IMR-90 (cell line): ENCODE measurements at regions not wholly inside any gene's neighbourhood (a gene's known extent, or its start where the extent isn't known, plus 50 kb on each side); places are given as distances from the start of the nearest gene placed in this dataset.

Experiments
- ATAC-seq: fragments of 200-7000 bp; cut with Tn5 transposase; 2 replicates; pipeline ENCODE4 v1.9.1; 2020; ENCODE audit warnings: low read depth, mild to moderate bottlenecking, moderate library complexity
- BruUV-seq: library from RNA; stranded (reverse); fragments of 400-500 nt; replicated peaks from 2 replicates; lab custom pipeline; 2021; lab: Mats Ljungman, UMichigan
- CTCF ChIA-PET: fragments of 300-600 bp; formaldehyde crosslinking; extraction: SDS; loops from one replicate; lab custom pipeline; 2021; ENCODE audit warnings: antibody characterized with exemption; lab: Yijun Ruan, JAX
- POLR2A ChIA-PET: fragments of 300-600 bp; sonication (Branson Sonifier 250); formaldehyde crosslinking; loops from one replicate; lab custom pipeline; 2022; ENCODE audit warnings: antibody characterized with exemption; ENCODE audit not compliant: unreplicated experiment; lab: Charles Lee
- DNase-seq: peaks from one replicate; pipeline ENCODE4 v3.0.0; 2013
- H2AFZ ChIP-seq: replicated peaks from 2 replicates; pipeline ENCODE3; 2013; ENCODE audit warnings: low read length, mild to moderate bottlenecking; ENCODE audit not compliant: poor library complexity
- H2AK5ac ChIP-seq: 2 replicates; pipeline ENCODE4 v1.6.1; 2013; ENCODE audit warnings: low read depth, low read length, inconsistent platforms
- H2AK9ac ChIP-seq: replicated peaks from 2 replicates; pipeline ENCODE3; 2013; ENCODE audit warnings: mild to moderate bottlenecking, low read depth, low read length, moderate library complexity; ENCODE audit not compliant: poor library complexity
- H2BK120ac ChIP-seq: 2 replicates; pipeline ENCODE4 v1.6.1; 2013; ENCODE audit warnings: low read depth, low read length, inconsistent platforms
- H2BK15ac ChIP-seq: 3 replicates; pipeline ENCODE4 v1.6.1; 2013; ENCODE audit warnings: low read depth, low read length, inconsistent platforms
- H2BK20ac ChIP-seq: 2 replicates; pipeline ENCODE4 v1.6.1; 2013; ENCODE audit warnings: low read depth, mild to moderate bottlenecking, inconsistent platforms, low read length, moderate library complexity
- H2BK5ac ChIP-seq: 2 replicates; pipeline ENCODE4 v1.6.1; 2013; ENCODE audit warnings: mild to moderate bottlenecking, low read depth, low read length, inconsistent platforms; ENCODE audit not compliant: poor library complexity, severe bottlenecking
- H3K14ac ChIP-seq: replicated peaks from 2 replicates; pipeline ENCODE4 v1.6.1; 2013; ENCODE audit warnings: low read depth, low read length, inconsistent platforms
- H3K18ac ChIP-seq: 2 replicates; pipeline ENCODE4 v1.6.1; 2013; ENCODE audit warnings: low read depth, low read length, control low read depth
- H3K23ac ChIP-seq: 2 replicates; pipeline ENCODE4 v1.6.1; 2013; ENCODE audit warnings: low read depth, low read length, inconsistent platforms
- H3K27ac ChIP-seq: 2 replicates; pipeline ENCODE4 v1.5.1; 2013; ENCODE audit warnings: mild to moderate bottlenecking, control low read depth, low read length; ENCODE audit not compliant: insufficient read depth
- H3K27me3 ChIP-seq: 2 replicates; pipeline ENCODE4 v1.6.1; 2013; ENCODE audit warnings: low read length; ENCODE audit not compliant: control insufficient read depth, insufficient read depth
- H3K36me3 ChIP-seq: 2 replicates; pipeline ENCODE4 v1.6.1; 2013; ENCODE audit warnings: low read length, mixed read lengths; ENCODE audit not compliant: control insufficient read depth, insufficient read depth
- H3K4ac ChIP-seq: 2 replicates; pipeline ENCODE4 v1.6.1; 2013; ENCODE audit warnings: low read depth, low read length, inconsistent platforms
- H3K4me1 ChIP-seq: 2 replicates; pipeline ENCODE4 v1.6.1; 2013; ENCODE audit warnings: low read length, mixed read lengths; ENCODE audit not compliant: control insufficient read depth, insufficient read depth
- H3K4me2 ChIP-seq: 2 replicates; pipeline ENCODE4 v1.6.1; 2013; ENCODE audit warnings: low read depth, mild to moderate bottlenecking, control low read depth, low read length, moderate library complexity
- H3K4me3 ChIP-seq: 2 replicates; pipeline ENCODE4 v1.5.1; 2013; ENCODE audit warnings: low read depth, mild to moderate bottlenecking, control low read depth, low read length, moderate library complexity; ENCODE audit not compliant: insufficient read depth
- H3K56ac ChIP-seq: 2 replicates; pipeline ENCODE4 v1.6.1; 2013; ENCODE audit warnings: low read length, inconsistent platforms; ENCODE audit not compliant: insufficient read depth; ENCODE audit errors: extremely low read depth
- H3K79me1 ChIP-seq, 2 experiments: 2 replicates each; pipeline ENCODE4 v1.6.1; 2013; ENCODE audit warnings: low read length in 2 of 2, inconsistent platforms in 1 of 2, low read depth in 1 of 2
- H3K9ac ChIP-seq: 2 replicates; pipeline ENCODE4 v1.6.1; 2013; ENCODE audit warnings: low read depth, low read length, control low read depth
- H3K9me1 ChIP-seq: 2 replicates; pipeline ENCODE4 v1.6.1; 2013; ENCODE audit warnings: low read length, inconsistent platforms; ENCODE audit not compliant: insufficient read depth
- H3K9me3 ChIP-seq: 2 replicates; pipeline ENCODE4 v1.6.1; 2013; ENCODE audit warnings: low read length; ENCODE audit not compliant: control insufficient read depth, insufficient read depth
- H4K20me1 ChIP-seq: 2 replicates; pipeline ENCODE4 v1.6.1; 2013; ENCODE audit warnings: low read length, inconsistent platforms; ENCODE audit not compliant: insufficient read depth
- H4K5ac ChIP-seq: 2 replicates; pipeline ENCODE4 v1.6.1; 2013; ENCODE audit warnings: mild to moderate bottlenecking, low read depth, low read length, control low read depth
- H4K8ac ChIP-seq, 2 experiments: 2 replicates each; pipeline ENCODE4 v1.6.1; 2013; ENCODE audit warnings: low read depth in 2 of 2, low read length in 2 of 2, control low read depth in 1 of 2, inconsistent platforms in 1 of 2
- H4K91ac ChIP-seq: 2 replicates; pipeline ENCODE4 v1.6.1; 2013; ENCODE audit warnings: low read depth, low read length, inconsistent platforms; ENCODE audit not compliant: insufficient read depth
- CEBPB ChIP-seq: IDR thresholded peaks from 2 replicates; pipeline ENCODE4 v1.6.1; 2012; ENCODE audit warnings: low read depth, low read length, improper control_type of control experiment
- FOS ChIP-seq: fragments of 150-350 bp; IDR thresholded peaks from 2 replicates; pipeline ENCODE4 v1.6.1; 2016; ENCODE audit warnings: low read depth, low read length
- MAFK ChIP-seq: IDR thresholded peaks from 2 replicates; pipeline ENCODE4 v1.6.1; 2012; ENCODE audit warnings: low read depth, low read length, improper control_type of control experiment
- MAZ ChIP-seq: IDR thresholded peaks from 2 replicates; pipeline ENCODE4 v1.6.1; 2012; ENCODE audit warnings: low read depth, mild to moderate bottlenecking, low read length, improper control_type of control experiment, moderate library complexity, borderline replicate concordance
- SMC3 ChIP-seq: fragments of 150-350 bp; IDR thresholded peaks from 2 replicates; pipeline ENCODE4 v1.6.1; 2016; ENCODE audit warnings: low read depth, mild to moderate bottlenecking, antibody characterized with exemption, low read length, moderate library complexity
- WGBS, 2 experiments: methylation state at CpG; one replicate each; pipeline versions ENCODE4 v1.1.5 to v1.1.7; 2013; ENCODE audit warnings: missing lambda C conversion rate in 2 of 2; ENCODE audit not compliant: insufficient read length in 1 of 2; ENCODE audit errors: extremely low coverage in 2 of 2; 5-methylcytosine and 5-hydroxymethylcytosine counted together
- dilution Hi-C: fragments of 300-500 bp; cut with HindIII; formaldehyde crosslinking; loops from one replicate; pipeline ENCODE4 v1.14.3; 2018; ENCODE audit warnings: low sequenced_read_pairs; ENCODE audit not compliant: unreplicated experiment
- in situ Hi-C: fragments of 300-500 bp; cut with MboI; formaldehyde crosslinking; loops from 3 replicates; pipeline ENCODE4 v1.14.3; 2019; ENCODE audit warnings: low sequenced_read_pairs, inconsistent platforms, mixed read lengths
- intact Hi-C: fragments of 100-400 bp; cut with micrococcal nuclease; formaldehyde crosslinking; loops from 2 replicates; pipeline ENCODE4 v1.10.0; 2022
- TF ChIP-seq, protein P1 (sequence below): conservative IDR thresholded peaks from 2 replicates; pipeline ENCODE4 v1.5.1; 2012; ENCODE audit warnings: mild to moderate bottlenecking, low read depth, low read length, improper control_type of control experiment
- TF ChIP-seq, protein P2 (sequence below): fragments of 150-350 bp; IDR thresholded peaks from 2 replicates; pipeline ENCODE4 v1.6.1; 2016; ENCODE audit warnings: low read depth, mild to moderate bottlenecking, low read length, moderate library complexity, borderline replicate concordance

DNA sequence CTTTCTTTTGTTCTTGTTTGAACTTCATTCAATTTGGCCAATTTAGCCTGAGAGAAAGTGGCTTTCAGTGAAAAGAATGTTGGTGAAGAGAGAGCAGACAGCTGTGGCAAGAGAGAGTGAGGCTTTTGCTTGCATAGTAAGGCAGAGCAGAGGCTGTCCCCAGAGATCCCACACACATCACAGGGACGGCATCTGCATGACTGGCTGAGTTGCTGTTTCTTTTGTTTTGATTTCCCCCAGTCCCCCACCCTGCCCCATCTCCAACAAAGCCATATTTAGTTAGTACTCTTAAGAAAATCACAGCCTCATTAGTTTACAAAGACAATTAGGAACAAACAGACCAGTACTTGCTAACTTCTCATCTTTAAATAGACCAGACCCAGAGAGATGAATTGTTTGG lies 363.9 kb upstream of the SEMA6A start:
- no peaks in the 10 kb centered on the region for H3K27me3 ChIP-seq
- POLR2A ChIA-PET, result no interaction called here
- no peak overlapping the region for H3K4me3 ChIP-seq
- peaks cover 13% of the 10 kb centered on the region for H3K9me3 ChIP-seq
- TF ChIP-seq FOS, result no peak
- no peak for TF ChIP-seq SMC3
- TF ChIP-seq, protein P1, sequence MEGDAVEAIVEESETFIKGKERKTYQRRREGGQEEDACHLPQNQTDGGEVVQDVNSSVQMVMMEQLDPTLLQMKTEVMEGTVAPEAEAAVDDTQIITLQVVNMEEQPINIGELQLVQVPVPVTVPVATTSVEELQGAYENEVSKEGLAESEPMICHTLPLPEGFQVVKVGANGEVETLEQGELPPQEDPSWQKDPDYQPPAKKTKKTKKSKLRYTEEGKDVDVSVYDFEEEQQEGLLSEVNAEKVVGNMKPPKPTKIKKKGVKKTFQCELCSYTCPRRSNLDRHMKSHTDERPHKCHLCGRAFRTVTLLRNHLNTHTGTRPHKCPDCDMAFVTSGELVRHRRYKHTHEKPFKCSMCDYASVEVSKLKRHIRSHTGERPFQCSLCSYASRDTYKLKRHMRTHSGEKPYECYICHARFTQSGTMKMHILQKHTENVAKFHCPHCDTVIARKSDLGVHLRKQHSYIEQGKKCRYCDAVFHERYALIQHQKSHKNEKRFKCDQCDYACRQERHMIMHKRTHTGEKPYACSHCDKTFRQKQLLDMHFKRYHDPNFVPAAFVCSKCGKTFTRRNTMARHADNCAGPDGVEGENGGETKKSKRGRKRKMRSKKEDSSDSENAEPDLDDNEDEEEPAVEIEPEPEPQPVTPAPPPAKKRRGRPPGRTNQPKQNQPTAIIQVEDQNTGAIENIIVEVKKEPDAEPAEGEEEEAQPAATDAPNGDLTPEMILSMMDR, result no peak
- TF ChIP-seq, protein P2, sequence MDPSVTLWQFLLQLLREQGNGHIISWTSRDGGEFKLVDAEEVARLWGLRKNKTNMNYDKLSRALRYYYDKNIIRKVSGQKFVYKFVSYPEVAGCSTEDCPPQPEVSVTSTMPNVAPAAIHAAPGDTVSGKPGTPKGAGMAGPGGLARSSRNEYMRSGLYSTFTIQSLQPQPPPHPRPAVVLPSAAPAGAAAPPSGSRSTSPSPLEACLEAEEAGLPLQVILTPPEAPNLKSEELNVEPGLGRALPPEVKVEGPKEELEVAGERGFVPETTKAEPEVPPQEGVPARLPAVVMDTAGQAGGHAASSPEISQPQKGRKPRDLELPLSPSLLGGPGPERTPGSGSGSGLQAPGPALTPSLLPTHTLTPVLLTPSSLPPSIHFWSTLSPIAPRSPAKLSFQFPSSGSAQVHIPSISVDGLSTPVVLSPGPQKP, result no peak
- TF ChIP-seq CEBPB, result no peak
- no peak for TF ChIP-seq MAFK
- TF ChIP-seq MAZ, result no peak
- DNase-seq (no peak), ATAC-seq (no peak)
- H2AFZ ChIP-seq, result no peak overlapping the region
- H3K4me1 ChIP-seq, result no peaks in the 10 kb centered on the region
- no peak overlapping the region for H3K56ac ChIP-seq
- BruUV-seq, result no TSS peak
- H3K4ac ChIP-seq, result no peak overlapping the region
- intact Hi-C loops, result no loop called here
- H3K4me2 ChIP-seq, result no peak overlapping the region
- no peak overlapping the region for H3K14ac ChIP-seq
- no peak overlapping the region for H4K5ac ChIP-seq
- dilution Hi-C loops, result no loop called here
- no peak overlapping the region for H2BK15ac ChIP-seq
- H3K27ac ChIP-seq, result no peak overlapping the region
- whole genome bisulfite sequencing, 2 experiments, result no CpG with 5 or more reads among the region's 1 CpG
- no peak overlapping the region for H2AK9ac ChIP-seq
- no peaks in the 10 kb centered on the region for H4K20me1 ChIP-seq
- H2AK5ac ChIP-seq, result no peak overlapping the region
- no peaks in the 10 kb centered on the region for H3K9me1 ChIP-seq
- no peaks in the 10 kb centered on the region for H3K36me3 ChIP-seq
- CTCF ChIA-PET, result no interaction called here
- H2BK20ac ChIP-seq, result no peak overlapping the region
- H2BK120ac ChIP-seq, result no peak overlapping the region
- no peaks in the 10 kb centered on the region for H3K79me1 ChIP-seq
- no peak overlapping the region for H3K18ac ChIP-seq
- H2BK5ac ChIP-seq, result no peak overlapping the region
- H4K8ac ChIP-seq, result no peak overlapping the region
- H4K91ac ChIP-seq, result no peak overlapping the region
- no peak overlapping the region for H3K23ac ChIP-seq
- no peak overlapping the region for H3K9ac ChIP-seq
- in situ Hi-C loops, result no loop called here
